ENCODE measurements at regions not wholly inside any gene's neighbourhood (a gene's known extent, or its start where the extent isn't known, plus 50 kb on each side); places are given as distances from the start of the nearest gene placed in this dataset.

GRCh38 chr5:147963948-147964693, 57.8 kb upstream of the C5orf46 start:
- no peak overlapping the region for H3K9ac ChIP-seq (ENCODE audit: insufficient read depth in 1 of 2, low read depth in 2 of 2, low read length in 2 of 2)
- no peaks in the 10 kb centered on the region for H3K9me3 ChIP-seq (replicated peaks; ENCODE audit: control insufficient read depth, insufficient read depth, low read depth, low read length)
- H3K79me2 ChIP-seq (ENCODE audit: control insufficient read depth, insufficient read depth, low read length) = no peaks in the 10 kb centered on the region
- H2AFZ ChIP-seq (ENCODE audit: low read depth, low read length) = no peak overlapping the region
- H3K36me3 ChIP-seq (ENCODE audit: control insufficient read depth, insufficient read depth, low read length) = no peaks in the 10 kb centered on the region
- no peaks in the 10 kb centered on the region for H3K4me1 ChIP-seq (replicated peaks in 1 of 2; ENCODE audit: control insufficient read depth in 2 of 2, insufficient read depth in 2 of 2, low read length in 2 of 2)
- no peak overlapping the region for H3K4me2 ChIP-seq (ENCODE audit: insufficient read depth, low read length)
- no peak for DNase-seq (ENCODE audit: extremely low read depth in 1 of 4, low spot score in 3 of 4)
- ChIA-PET POLR2A (no interaction called here), CTCF (ENCODE audit: low intra/inter-chr PET ratio) (no interaction called here)
- no peak for ATAC-seq
- H3K4me3 ChIP-seq = no peak overlapping the region
- FAIRE-seq = no peak
- no peaks in the 10 kb centered on the region for H4K20me1 ChIP-seq (replicated peaks; ENCODE audit: control insufficient read depth, insufficient read depth, low read length)
- in situ Hi-C loops (cut with MboI) = loop anchor here (25.0 kb wide), 1 partner anchor 748 kb away; no protein-coding TSS in a partner anchor
- no peaks in the 10 kb centered on the region for H3K9me1 ChIP-seq (ENCODE audit: control insufficient read depth, insufficient read depth, low read length)
- WGBS (ENCODE audit: insufficient coverage, low coverage, missing lambda C conversion rate) = 0% methylated on average over 4 of the region's 4 CpGs
- H3K27me3 ChIP-seq (ENCODE audit: control insufficient read depth in 2 of 2, insufficient read depth in 2 of 2, low read length in 2 of 2) = no peaks in the 10 kb centered on the region
- intact Hi-C loops (cut with micrococcal nuclease) = no loop called here
- no peak overlapping the region for H3K27ac ChIP-seq (ENCODE audit: extremely low read depth, low read depth, low read length)
- no TSS peak for BruUV-seq (replicated peaks)
- TF ChIP-seq ZNF639 (CRISPR knock-in tag; conservative IDR thresholded peaks at IDR 0.05 in 1 of 2, IDR thresholded peaks at IDR 0.05 in 1 of 2) = no peak
- TF ChIP-seq ETV1 (tag; conservative IDR thresholded peaks at IDR 0.05; ENCODE audit: low read depth) = no peak
- no peak for TF ChIP-seq YY1 (IDR thresholded peaks at IDR 0.05; ENCODE audit: borderline replicate concordance in 1 of 3, control insufficient read depth in 1 of 3, extremely low read depth in 1 of 3, insufficient read depth in 3 of 3, insufficient read length in 1 of 3, insufficient replicate concordance in 2 of 3, low read depth in 1 of 3, low read length in 2 of 3)
- no peak for TF ChIP-seq CEBPG (CRISPR knock-in tag; IDR thresholded peaks at IDR 0.05)
- TF ChIP-seq CEBPG (tag; conservative IDR thresholded peaks at IDR 0.05 in 1 of 2, IDR thresholded peaks at IDR 0.05 in 1 of 2) = no peak
- no peak for TF ChIP-seq ZNF592 (IDR thresholded peaks at IDR 0.05)
- no peak for TF ChIP-seq THAP12 (CRISPR knock-in tag; IDR thresholded peaks at IDR 0.05)
- TF ChIP-seq TBP (optimal IDR thresholded peaks at IDR 0.05; ENCODE audit: low read depth, low read length) = no peak
- TF ChIP-seq ZNF347 (CRISPR knock-in tag; IDR thresholded peaks at IDR 0.05; ENCODE audit: low read depth) = no peak
- no peak for TF ChIP-seq ETS1 (conservative IDR thresholded peaks at IDR 0.05; ENCODE audit: control insufficient read depth, low read depth, low read length)

Data from K562 (cell line).